HG02610 (cell line): ENCODE measurements at regions not wholly inside any gene's neighbourhood (a gene's known extent, or its start where the extent isn't known, plus 50 kb on each side); places are given as distances from the start of the nearest gene placed in this dataset.

Experiments used
- ATAC-seq: cut with Tn5 transposase; IDR thresholded peaks from one replicate; pipeline ENCODE4 v1.9.1; 2021; ENCODE audit warnings: mild to moderate bottlenecking, moderate library complexity; ENCODE audit not compliant: unreplicated experiment

- ATAC-seq, result no peak
Observed at GRCh38 chr17:79405823-79406222, 205.0 kb downstream of the RBFOX3 start.

- no peak for ATAC-seq
Observed at GRCh38 chr17:79404136-79404911, 206.5 kb downstream of the RBFOX3 start.

- no peak for ATAC-seq
Observed at GRCh38 chr17:79401704-79402674, 208.9 kb downstream of the RBFOX3 start.

- peak; percentile 65 for ATAC-seq
Observed at GRCh38 chr17:79400989-79401703, 209.7 kb downstream of the RBFOX3 start.

- no peak for ATAC-seq
Observed at GRCh38 chr17:79399610-79400144, 211.2 kb downstream of the RBFOX3 start.

GRCh38 chr17:79398441-79398840 is 212.4 kb downstream of the RBFOX3 start:
- no peak for ATAC-seq

- no peak for ATAC-seq
Observed at GRCh38 chr17:79396696-79397095, 214.2 kb downstream of the RBFOX3 start.

GRCh38 chr17:79395545-79395944 is 215.3 kb downstream of the RBFOX3 start:
- no peak for ATAC-seq

GRCh38 chr17:79395066-79395465 is 215.8 kb downstream of the RBFOX3 start:
- no peak for ATAC-seq

- ATAC-seq, result no peak
Observed at GRCh38 chr17:79393358-79394052, 217.3 kb downstream of the RBFOX3 start.

GRCh38 chr17:79392598-79392997 is 218.3 kb downstream of the RBFOX3 start:
- no peak for ATAC-seq

GRCh38 chr17:79391376-79392233 is 219.2 kb downstream of the RBFOX3 start:
- ATAC-seq, result no peak

- ATAC-seq, result no peak
Observed at GRCh38 chr17:79389896-79390295, 221.0 kb downstream of the RBFOX3 start.

GRCh38 chr17:79388556-79389295 is 222.1 kb downstream of the RBFOX3 start:
- ATAC-seq, result no peak

- no peak for ATAC-seq
Observed at GRCh38 chr17:79387783-79388182, 223.1 kb downstream of the RBFOX3 start.

GRCh38 chr17:79385962-79386563 is 224.8 kb downstream of the RBFOX3 start:
- no peak for ATAC-seq

- no peak for ATAC-seq
Observed at GRCh38 chr17:79382313-79382712, 228.5 kb downstream of the RBFOX3 start.

- ATAC-seq, result no peak
Observed at GRCh38 chr17:79379700-79380445, 231.0 kb downstream of the RBFOX3 start.
